Psoas muscle (tissue), 7 donors: ENCODE measurements at regions not wholly inside any gene's neighbourhood (a gene's known extent, or its start where the extent isn't known, plus 50 kb on each side); places are given as distances from the start of the nearest gene placed in this dataset.

Experiments
- ATAC-seq, 4 donors: fragments of 200-7000 bp; cut with Tn5 transposase; one replicate each; pipeline ENCODE4 v1.9.1; 2020; ENCODE audit warnings: moderate library complexity in 3 of 4, mild to moderate bottlenecking in 2 of 4
- DNase-seq, 2 donors: peaks; one replicate each; pipeline ENCODE4 v3.0.0-alpha.2; 2020
- H3K27ac ChIP-seq: fragments of 200-600 bp; one replicate; pipeline ENCODE4 v1.8.0; 2022
- H3K27me3 ChIP-seq, 3 donors: fragments of 200-600 bp in 1 of 3; one replicate each; pipeline versions ENCODE4 v1.6.1 to v1.8.0; 2013 to 2022; ENCODE audit warnings: low read length in 2 of 3, mild to moderate bottlenecking in 2 of 3, moderate library complexity in 1 of 3; ENCODE audit not compliant: insufficient read depth in 3 of 3
- H3K36me3 ChIP-seq, 2 donors: fragments of 200-600 bp in 1 of 2; one replicate each; pipeline versions ENCODE4 v1.6.1 to v1.8.0; 2013 to 2022; ENCODE audit warnings: low read depth in 1 of 2, mild to moderate bottlenecking in 1 of 2, moderate library complexity in 1 of 2; ENCODE audit not compliant: insufficient read depth in 1 of 2
- H3K4me1 ChIP-seq: fragments of 200-600 bp; one replicate; pipeline ENCODE4 v1.8.0; 2022
- H3K4me3 ChIP-seq: fragments of 200-600 bp; one replicate; pipeline ENCODE4 v1.8.0; 2022; ENCODE audit warnings: mild to moderate bottlenecking
- H3K9me3 ChIP-seq: fragments of 200-600 bp; one replicate; pipeline ENCODE4 v1.8.0; 2022
- CTCF ChIP-seq: fragments of 200-600 bp; IDR thresholded peaks from one replicate; pipeline ENCODE4 v1.8.0; 2022; ENCODE audit warnings: antibody characterized with exemption
- WGBS, 3 donors: extraction: QIAGEN DNeasy Blood & Tissue Kit; methylation state at CpG; one replicate each; pipeline versions ENCODE4 v1.1.6 to v1.1.7; 2013; 5-methylcytosine and 5-hydroxymethylcytosine counted together
- intact Hi-C, 2 donors: fragments of 100-400 bp; cut with DNase I; formaldehyde crosslinking; loops; one replicate each; pipeline versions ENCODE4 v1.11.0 to v1.14.2; 2022
- donor health status: healthy with polysubstance abuse.
- donor health status: DM: no; HTN: no; CAD: no; lungs with moderate emphysema.
- donor health status: Bipolar disorder and iron deficiency.
- donor health status: healthy.
- donor health status: DM: yes; HTN: yes; CAD: no.
- donor health status: DM: no; HTN: no; CAD: no.
- donor health status: DM: yes; HTN: yes; CAD: no.

- ATAC-seq = no peak
- no peak for TF ChIP-seq CTCF
- H3K4me3 ChIP-seq = no peak overlapping the region
- DNase-seq = no peak
- H3K9me3 ChIP-seq = no peaks in the 10 kb centered on the region
- no peaks in the 10 kb centered on the region for H3K27me3 ChIP-seq
- no peaks in the 10 kb centered on the region for H3K36me3 ChIP-seq
- H3K4me1 ChIP-seq = no peaks in the 10 kb centered on the region
- H3K27ac ChIP-seq = no peak overlapping the region
- intact Hi-C loops = no loop called here
Measured at GRCh38 chr21:18148401-18148800, 96.2 kb upstream of the CHODL start.

GRCh38 chr21:18147678-18148077 lies 97.0 kb upstream of the CHODL start:
- DNase-seq (no peak), ATAC-seq (no peak)
- intact Hi-C loops = no loop called here
- 60 to 70% (median 69%) methylated on average over 3 of the region's 3 CpGs for WGBS, 3 donors
- Histone ChIP-seq H3K4me3 (no peak overlapping the region), H3K27me3 (no peaks in the 10 kb centered on the region), H3K4me1 (no peaks in the 10 kb centered on the region), H3K27ac (no peak overlapping the region), H3K36me3 (no peaks in the 10 kb centered on the region), H3K9me3 (no peaks in the 10 kb centered on the region)
- no peak for TF ChIP-seq CTCF

- Histone ChIP-seq H3K9me3 (no peaks in the 10 kb centered on the region), H3K27me3 (no peaks in the 10 kb centered on the region), H3K27ac (no peak overlapping the region), H3K4me3 (no peak overlapping the region), H3K36me3 (no peaks in the 10 kb centered on the region), H3K4me1 (no peaks in the 10 kb centered on the region)
- no peak for ATAC-seq
- no peak for TF ChIP-seq CTCF
- intact Hi-C loops = no loop called here
- DNase-seq = no peak
Measured at GRCh38 chr21:18146820-18147219, 97.8 kb upstream of the CHODL start.

- DNase-seq (no peak), ATAC-seq (no peak)
- Histone ChIP-seq H3K4me3 (no peak overlapping the region), H3K27ac (no peak overlapping the region), H3K27me3 (no peaks in the 10 kb centered on the region), H3K36me3 (no peaks in the 10 kb centered on the region), H3K9me3 (no peaks in the 10 kb centered on the region), H3K4me1 (no peaks in the 10 kb centered on the region)
- WGBS, 3 donors = 82 to 88% (median 84%) methylated on average over 3 of the region's 3 CpGs
- no peak for TF ChIP-seq CTCF
- intact Hi-C loops = no loop called here
Measured at GRCh38 chr21:18144339-18144738, 100.3 kb upstream of the CHODL start.

- no peak overlapping the region for H3K27ac ChIP-seq
- H3K27me3 ChIP-seq = no peaks in the 10 kb centered on the region
- no peaks in the 10 kb centered on the region for H3K4me1 ChIP-seq
- H3K4me3 ChIP-seq = no peak overlapping the region
- no peaks in the 10 kb centered on the region for H3K9me3 ChIP-seq
- no peaks in the 10 kb centered on the region for H3K36me3 ChIP-seq
- intact Hi-C loops = no loop called here
- DNase-seq (no peak), ATAC-seq (no peak)
- TF ChIP-seq CTCF = no peak
Measured at GRCh38 chr21:18142655-18143054, 102.0 kb upstream of the CHODL start.
